Neural progenitor cell (in vitro differentiated cells): ENCODE measurements at regions not wholly inside any gene's neighbourhood (a gene's known extent, or its start where the extent isn't known, plus 50 kb on each side); places are given as distances from the start of the nearest gene placed in this dataset.

Experiments used
- EZH2 ChIP-seq: fragments of 200-600 bp; sonication (generic); IDR thresholded peaks from 2 replicates; pipeline ENCODE4 v1.6.1; 2017; ENCODE audit warnings: antibody characterized with exemption, mild to moderate bottlenecking, moderate library complexity
- TF ChIP-seq, protein P1 (sequence below): fragments of 200-600 bp; sonication (generic); IDR thresholded peaks from 2 replicates; pipeline ENCODE4 v1.5.1; 2017; ENCODE audit warnings: antibody characterized with exemption, mild to moderate bottlenecking

DNA sequence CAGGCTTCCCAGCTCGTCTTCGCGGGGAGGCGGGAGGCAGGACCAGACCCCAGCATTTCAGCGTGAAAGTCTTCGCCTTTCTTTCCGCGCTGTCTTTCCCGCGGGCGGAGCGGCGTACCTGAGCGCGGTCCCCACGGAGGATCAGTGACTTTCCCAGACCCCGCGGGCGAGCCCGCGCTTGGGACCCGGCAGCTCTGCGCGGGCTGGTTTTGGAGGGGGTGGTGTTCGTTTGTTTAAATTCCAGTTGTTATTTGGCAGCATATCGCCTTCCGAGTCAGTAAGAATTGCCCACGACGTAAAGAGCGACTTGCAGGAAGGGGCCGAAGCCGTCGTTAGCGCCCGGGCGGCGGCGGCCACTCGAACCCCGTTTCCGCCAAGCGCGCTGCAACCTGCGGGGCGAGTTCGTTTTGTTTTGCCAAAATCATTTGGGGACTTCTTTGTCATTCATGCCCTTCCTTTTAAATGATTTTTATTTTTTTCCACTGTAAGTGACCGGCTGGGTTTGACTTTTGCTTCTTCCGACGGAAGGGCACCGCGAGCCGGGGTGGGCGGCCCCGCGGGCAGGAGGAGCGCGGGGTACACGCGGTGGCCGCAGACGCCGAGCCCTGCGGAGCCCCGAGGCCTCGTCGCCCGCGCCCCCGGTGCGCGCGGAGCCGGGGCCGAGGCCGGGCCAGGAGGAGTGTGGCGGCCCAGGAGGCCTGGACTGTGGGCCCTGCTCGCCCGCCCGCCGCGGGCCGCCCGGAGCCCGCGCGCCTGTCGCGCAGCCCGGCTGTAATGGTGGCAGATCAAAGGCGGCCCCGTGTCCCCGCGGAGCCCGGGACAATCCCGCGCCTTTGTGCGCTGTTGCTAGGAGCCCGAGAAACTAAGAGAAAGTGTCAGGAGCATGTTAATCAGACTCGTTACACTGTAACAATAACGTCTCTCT, 75.9 kb downstream of the ZIC5 start:
- TF ChIP-seq, protein P1, sequence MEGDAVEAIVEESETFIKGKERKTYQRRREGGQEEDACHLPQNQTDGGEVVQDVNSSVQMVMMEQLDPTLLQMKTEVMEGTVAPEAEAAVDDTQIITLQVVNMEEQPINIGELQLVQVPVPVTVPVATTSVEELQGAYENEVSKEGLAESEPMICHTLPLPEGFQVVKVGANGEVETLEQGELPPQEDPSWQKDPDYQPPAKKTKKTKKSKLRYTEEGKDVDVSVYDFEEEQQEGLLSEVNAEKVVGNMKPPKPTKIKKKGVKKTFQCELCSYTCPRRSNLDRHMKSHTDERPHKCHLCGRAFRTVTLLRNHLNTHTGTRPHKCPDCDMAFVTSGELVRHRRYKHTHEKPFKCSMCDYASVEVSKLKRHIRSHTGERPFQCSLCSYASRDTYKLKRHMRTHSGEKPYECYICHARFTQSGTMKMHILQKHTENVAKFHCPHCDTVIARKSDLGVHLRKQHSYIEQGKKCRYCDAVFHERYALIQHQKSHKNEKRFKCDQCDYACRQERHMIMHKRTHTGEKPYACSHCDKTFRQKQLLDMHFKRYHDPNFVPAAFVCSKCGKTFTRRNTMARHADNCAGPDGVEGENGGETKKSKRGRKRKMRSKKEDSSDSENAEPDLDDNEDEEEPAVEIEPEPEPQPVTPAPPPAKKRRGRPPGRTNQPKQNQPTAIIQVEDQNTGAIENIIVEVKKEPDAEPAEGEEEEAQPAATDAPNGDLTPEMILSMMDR: no peak
- TF ChIP-seq EZH2: peak; percentile 42
